Right lobe of liver (tissue), 6 donors: ENCODE measurements at regions not wholly inside any gene's neighbourhood (a gene's known extent, or its start where the extent isn't known, plus 50 kb on each side); places are given as distances from the start of the nearest gene placed in this dataset.
A peak's percentile ranks its signal among the peaks of the same experiment; 100 is the strongest.

Source experiments
- ATAC-seq, 4 donors: fragments of 200-7000 bp; cut with Tn5 transposase; one replicate each; pipeline ENCODE4 v1.9.1; 2020; ENCODE audit warnings: mild to moderate bottlenecking in 4 of 4, moderate library complexity in 4 of 4
- DNase-seq, 3 donors: peaks; one replicate each; pipeline ENCODE4 v3.0.0-alpha.2; 2020
- H3K27ac ChIP-seq, 3 donors: fragments of 200-600 bp; one replicate each; pipeline ENCODE4 v1.8.0; 2022
- H3K27me3 ChIP-seq, 2 donors: fragments of 200-600 bp; one replicate each; pipeline ENCODE4 v1.8.0; 2022
- H3K36me3 ChIP-seq, 4 donors: fragments of 200-600 bp; sonication (generic) in 1 of 4; one replicate each; pipeline versions ENCODE4 v1.5.1 to v1.8.0; 2017 to 2022; ENCODE audit warnings: control low read depth in 1 of 4
- H3K4me1 ChIP-seq, 4 donors: fragments of 200-600 bp; sonication (generic) in 1 of 4; one replicate each; pipeline versions ENCODE4 v1.5.1 to v1.8.0; 2017 to 2022; ENCODE audit warnings: control low read depth in 1 of 4
- H3K4me3 ChIP-seq, 3 donors: fragments of 200-600 bp; one replicate each; pipeline ENCODE4 v1.8.0; 2022
- H3K9me3 ChIP-seq, 4 donors: fragments of 200-600 bp; sonication (generic) in 1 of 4; one replicate each; pipeline versions ENCODE4 v1.5.1 to v1.8.0; 2017 to 2022; ENCODE audit warnings: control low read depth in 1 of 4
- POLR2A ChIP-seq: fragments of 450-650 bp; IDR thresholded peaks from one replicate; pipeline ENCODE4 v1.6.1; 2017; ENCODE audit warnings: antibody characterized with exemption, mild to moderate bottlenecking
- WGBS: methylation state at CpG from one replicate; pipeline ENCODE4 v1.1.6; 2018; ENCODE audit warnings: low coverage, low lambda C conversion rate; ENCODE audit not compliant: insufficient coverage; ENCODE audit errors: missing lambda C conversion rate; 5-methylcytosine and 5-hydroxymethylcytosine counted together
- intact Hi-C, 2 donors: fragments of 100-400 bp; cut with DNase I; formaldehyde crosslinking; loops; one replicate each; pipeline versions ENCODE4 v1.11.2 to v1.14.1; 2022
- TF ChIP-seq, protein P1 (sequence below), 4 donors: fragments of 200-600 bp in 3 of 4; fragments of 450-650 bp in 1 of 4; IDR thresholded peaks; one replicate each; pipeline versions ENCODE4 v1.5.1 to v1.8.0; 2016 to 2022; ENCODE audit warnings: antibody characterized with exemption in 4 of 4, mild to moderate bottlenecking in 2 of 4
- donor health status: DM: no; HTN: yes; CAD: no.
- donor health status: DM: no; HTN: no; CAD: no.
- donor health status: DM: no; HTN: no; CAD: no.
- donor health status: DM: no; HTN: yes; CAD: no.
- donor health status: DM: no; HTN: yes; CAD: no.

DNA sequence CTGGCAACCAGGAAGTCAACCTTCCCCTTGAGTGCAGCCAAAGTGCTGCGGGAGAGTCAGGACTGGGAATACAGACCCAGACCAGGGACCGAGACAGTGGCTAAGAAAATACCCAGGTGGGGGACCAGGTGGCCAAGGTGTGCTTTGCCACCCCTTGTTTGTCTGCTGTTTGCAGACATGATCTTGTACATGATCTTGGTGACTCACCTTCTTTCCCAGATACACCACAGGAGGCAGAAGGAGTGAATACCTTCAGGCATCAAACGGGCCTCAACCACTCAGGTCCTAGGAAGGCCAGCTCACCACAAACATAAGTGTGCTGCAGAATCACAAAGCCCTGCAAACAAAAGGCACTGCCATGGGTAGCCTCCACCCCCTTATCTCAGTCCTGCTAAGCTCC, 62.0 kb downstream of the CNGA2 start:
- no peaks in the 10 kb centered on the region for H3K36me3 ChIP-seq
- ATAC-seq (no peak), DNase-seq (no peak)
- 33% methylated on average over 1 of the region's 3 CpGs for WGBS
- H3K4me3 ChIP-seq: no peak overlapping the region
- H3K27me3 ChIP-seq: no peaks in the 10 kb centered on the region
- TF ChIP-seq, protein P1, sequence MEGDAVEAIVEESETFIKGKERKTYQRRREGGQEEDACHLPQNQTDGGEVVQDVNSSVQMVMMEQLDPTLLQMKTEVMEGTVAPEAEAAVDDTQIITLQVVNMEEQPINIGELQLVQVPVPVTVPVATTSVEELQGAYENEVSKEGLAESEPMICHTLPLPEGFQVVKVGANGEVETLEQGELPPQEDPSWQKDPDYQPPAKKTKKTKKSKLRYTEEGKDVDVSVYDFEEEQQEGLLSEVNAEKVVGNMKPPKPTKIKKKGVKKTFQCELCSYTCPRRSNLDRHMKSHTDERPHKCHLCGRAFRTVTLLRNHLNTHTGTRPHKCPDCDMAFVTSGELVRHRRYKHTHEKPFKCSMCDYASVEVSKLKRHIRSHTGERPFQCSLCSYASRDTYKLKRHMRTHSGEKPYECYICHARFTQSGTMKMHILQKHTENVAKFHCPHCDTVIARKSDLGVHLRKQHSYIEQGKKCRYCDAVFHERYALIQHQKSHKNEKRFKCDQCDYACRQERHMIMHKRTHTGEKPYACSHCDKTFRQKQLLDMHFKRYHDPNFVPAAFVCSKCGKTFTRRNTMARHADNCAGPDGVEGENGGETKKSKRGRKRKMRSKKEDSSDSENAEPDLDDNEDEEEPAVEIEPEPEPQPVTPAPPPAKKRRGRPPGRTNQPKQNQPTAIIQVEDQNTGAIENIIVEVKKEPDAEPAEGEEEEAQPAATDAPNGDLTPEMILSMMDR (IDR thresholded peaks at IDR 0.05): no peak
- TF ChIP-seq POLR2A: no peak
- no peaks in the 10 kb centered on the region for H3K9me3 ChIP-seq
- H3K27ac ChIP-seq: no peak overlapping the region
- no peaks in the 10 kb centered on the region for H3K4me1 ChIP-seq
- intact Hi-C loops: no loop called here

DNA sequence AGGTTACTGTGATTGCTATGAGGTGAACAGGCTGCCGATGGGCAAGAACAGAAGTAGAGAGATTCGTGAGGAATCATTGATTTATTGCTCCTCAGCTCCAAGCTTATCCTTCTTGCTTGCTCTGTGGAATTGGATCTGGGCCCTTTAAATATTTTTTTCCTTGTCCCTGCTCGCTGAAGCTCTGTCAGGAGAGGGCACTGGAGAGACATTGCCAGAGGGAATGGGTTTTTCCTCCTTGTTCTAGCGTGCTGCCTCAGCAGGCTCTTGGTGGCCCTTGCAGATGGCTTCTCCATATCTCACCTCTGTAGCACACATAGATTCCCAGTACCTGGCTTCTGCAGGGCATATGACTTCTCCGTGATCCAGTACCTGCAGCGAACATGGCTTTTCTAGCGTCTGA, 67.4 kb downstream of the CNGA2 start:
- Histone ChIP-seq H3K27ac (no peak overlapping the region), H3K36me3 (no peaks in the 10 kb centered on the region), H3K9me3 (no peaks in the 10 kb centered on the region), H3K27me3 (no peaks in the 10 kb centered on the region), H3K4me3 (no peak overlapping the region), H3K4me1 (no peaks in the 10 kb centered on the region)
- TF ChIP-seq POLR2A: no peak
- TF ChIP-seq, protein P1 (IDR thresholded peaks at IDR 0.05): peak; percentile 12 to 29 (median 22)
- WGBS: 36% methylated on average over 4 of the region's 7 CpGs
- intact Hi-C loops: no loop called here
- peak in 2 of 4 donors; percentile 30 to 38 for ATAC-seq
- DNase-seq: no peak

DNA sequence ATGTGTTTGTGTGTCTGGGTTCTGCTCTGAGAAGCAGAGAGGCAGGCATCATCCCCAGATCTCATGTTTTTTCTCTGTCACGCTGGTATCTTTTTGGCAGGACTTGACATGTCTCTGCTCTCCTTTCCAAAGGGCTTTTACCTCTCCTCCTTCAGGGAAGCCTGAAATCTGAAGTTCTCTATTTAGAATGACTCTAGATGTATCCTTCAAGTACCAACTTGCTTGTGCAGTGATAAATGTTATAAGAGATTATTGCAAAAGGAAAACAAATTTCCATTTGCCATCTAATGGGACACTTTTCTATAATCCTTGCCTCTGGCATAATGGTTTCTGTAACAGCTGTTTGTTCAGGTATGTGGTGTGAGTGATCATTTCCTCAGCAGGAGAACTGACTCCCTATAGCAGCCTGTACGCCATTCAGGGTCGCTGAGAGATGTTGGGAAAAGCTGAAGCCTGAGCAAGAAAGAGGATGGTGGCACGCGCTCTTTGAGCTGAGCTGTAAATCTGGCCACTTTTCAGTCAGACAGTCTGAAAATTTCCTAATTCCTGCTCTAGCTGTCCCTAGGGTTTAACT, 72.5 kb downstream of the CNGA2 start:
- no peaks in the 10 kb centered on the region for H3K9me3 ChIP-seq
- H3K27ac ChIP-seq: no peak overlapping the region
- no peak for DNase-seq
- no peak for ATAC-seq
- no peak for TF ChIP-seq POLR2A
- TF ChIP-seq, protein P1 (IDR thresholded peaks at IDR 0.05): no peak
- no peaks in the 10 kb centered on the region for H3K36me3 ChIP-seq
- H3K27me3 ChIP-seq: peaks cover 0 to 5% of the 10 kb centered on the region in 2 donors
- H3K4me1 ChIP-seq: no peaks in the 10 kb centered on the region
- no peak overlapping the region for H3K4me3 ChIP-seq
- intact Hi-C loops: no loop called here
- WGBS: 60% methylated on average over 5 of the region's 5 CpGs

DNA sequence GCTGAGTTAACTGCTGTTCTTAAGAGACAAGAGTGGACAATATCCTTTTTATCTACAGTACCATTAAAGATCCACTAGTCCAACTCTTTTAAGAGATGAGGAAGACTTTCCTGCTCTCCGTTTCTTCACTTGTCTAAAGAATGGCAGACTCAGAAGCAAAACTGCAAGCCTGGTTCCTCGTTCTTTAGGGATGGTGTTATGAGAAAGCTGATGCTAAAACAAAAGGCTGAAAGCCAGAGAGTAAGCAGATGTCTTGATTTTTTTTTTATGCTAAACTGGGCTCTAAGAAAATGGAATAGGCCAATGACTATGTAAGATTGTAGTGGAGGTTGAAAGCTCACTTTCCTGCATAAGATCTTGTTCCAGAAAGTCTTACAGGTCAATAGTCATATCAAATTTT, 78.1 kb downstream of the CNGA2 start:
- TF ChIP-seq, protein P1 (IDR thresholded peaks at IDR 0.05): no peak
- TF ChIP-seq POLR2A: no peak

DNA sequence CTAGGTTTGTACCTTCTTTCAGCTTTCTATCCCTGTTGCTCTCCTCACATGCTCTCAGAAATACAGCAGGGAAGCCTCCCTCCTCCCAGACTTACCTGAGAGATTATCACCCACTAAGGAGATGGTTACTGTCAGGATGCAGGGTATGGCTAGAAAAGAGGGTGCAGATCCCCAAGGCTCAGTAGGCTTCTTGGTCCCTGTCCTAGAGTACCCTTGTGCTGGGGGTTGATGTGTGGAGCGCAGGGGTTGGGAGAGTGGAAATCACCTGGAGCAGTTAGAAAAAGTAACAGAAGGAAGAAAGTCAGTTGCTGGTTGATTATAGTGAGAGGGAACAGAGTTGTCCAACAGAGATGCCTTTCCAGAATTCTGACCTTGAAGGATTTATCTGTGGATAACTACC, 80.2 kb downstream of the CNGA2 start:
- Histone ChIP-seq H3K4me3 (no peak overlapping the region), H3K4me1 (no peaks in the 10 kb centered on the region), H3K27ac (no peak overlapping the region), H3K27me3 (peaks cover 0 to 4% of the 10 kb centered on the region in 2 donors), H3K9me3 (no peaks in the 10 kb centered on the region), H3K36me3 (no peaks in the 10 kb centered on the region)
- DNase-seq (no peak), ATAC-seq (no peak)
- intact Hi-C loops: no loop called here
- 85% methylated on average over 1 of the region's 1 CpG for WGBS
- no peak for TF ChIP-seq POLR2A
- TF ChIP-seq, protein P1 (IDR thresholded peaks at IDR 0.05): no peak

More for the DNA sequence above, 78.1 kb downstream of the CNGA2 start:
- DNase-seq (no peak), ATAC-seq (no peak)
- Histone ChIP-seq H3K36me3 (no peaks in the 10 kb centered on the region), H3K27ac (no peak overlapping the region), H3K27me3 (peaks cover 4 to 5% of the 10 kb centered on the region in 2 donors), H3K4me1 (no peaks in the 10 kb centered on the region), H3K9me3 (no peaks in the 10 kb centered on the region), H3K4me3 (no peak overlapping the region)
- intact Hi-C loops: no loop called here
- WGBS: 20% methylated on average over 2 of the region's 2 CpGs
